Loucy (cell line): ENCODE measurements at regions not wholly inside any gene's neighbourhood (a gene's known extent, or its start where the extent isn't known, plus 50 kb on each side); places are given as distances from the start of the nearest gene placed in this dataset.

Experiments
- H2AFZ ChIP-seq: fragments of 200-600 bp; sonication (generic); 2 replicates; pipeline ENCODE4 v1.6.0; 2016; ENCODE audit warnings: antibody characterized with exemption, mild to moderate bottlenecking, low read length, moderate library complexity
- H3F3A ChIP-seq: fragments of 200-600 bp; 2 replicates; pipeline ENCODE4 v1.6.0; 2016; ENCODE audit warnings: antibody characterized with exemption, low read depth, mild to moderate bottlenecking
- H3K27me3 ChIP-seq: fragments of 200-600 bp; sonication (generic); 2 replicates; pipeline ENCODE4 v1.6.1; 2014; ENCODE audit warnings: low read length, mild to moderate bottlenecking; ENCODE audit not compliant: insufficient read depth, poor library complexity, severe bottlenecking
- H3K36me3 ChIP-seq: fragments of 200-600 bp; sonication (generic); 2 replicates; pipeline ENCODE4 v1.6.1; 2016; ENCODE audit warnings: low read length; ENCODE audit not compliant: insufficient read depth
- H3K4me1 ChIP-seq: fragments of 200-600 bp; sonication (generic); 2 replicates; pipeline ENCODE4 v1.5.1; 2014; ENCODE audit warnings: low read length, mild to moderate bottlenecking; ENCODE audit not compliant: insufficient read depth, poor library complexity, severe bottlenecking
- H3K4me2 ChIP-seq: fragments of 200-600 bp; sonication (generic); 2 replicates; pipeline ENCODE4 v1.6.0; 2014; ENCODE audit warnings: antibody characterized with exemption, low read length, low read depth, mild to moderate bottlenecking; ENCODE audit not compliant: poor library complexity, severe bottlenecking
- H3K4me3 ChIP-seq: fragments of 200-600 bp; sonication (generic); 2 replicates; pipeline ENCODE4 v1.5.1; 2014; ENCODE audit warnings: low read length, mild to moderate bottlenecking, mixed read lengths; ENCODE audit not compliant: poor library complexity, severe bottlenecking
- H3K79me2 ChIP-seq: fragments of 200-600 bp; sonication (generic); 2 replicates; pipeline ENCODE4 v1.6.1; 2014; ENCODE audit warnings: low read length; ENCODE audit not compliant: insufficient read depth
- H3K9ac ChIP-seq: fragments of 200-600 bp; sonication (generic); 2 replicates; pipeline ENCODE4 v1.6.0; 2014; ENCODE audit warnings: mild to moderate bottlenecking, low read depth, low read length, moderate library complexity; ENCODE audit not compliant: poor library complexity, severe bottlenecking
- H3K9me2 ChIP-seq: fragments of 200-600 bp; sonication (generic); replicated peaks from 2 replicates; pipeline ENCODE4 v1.6.1; 2016; ENCODE audit warnings: low read depth, low read length, mixed read lengths
- H3K9me3 ChIP-seq: fragments of 200-600 bp; sonication (generic); 2 replicates; pipeline ENCODE4 v1.6.1; 2014; ENCODE audit warnings: mild to moderate bottlenecking, antibody characterized with exemption, low read length, low read depth; ENCODE audit not compliant: insufficient read depth
- H4K20me1 ChIP-seq: fragments of 200-600 bp; sonication (generic); 2 replicates; pipeline ENCODE4 v1.6.0; 2014; ENCODE audit warnings: antibody characterized with exemption, low read length, mild to moderate bottlenecking; ENCODE audit not compliant: insufficient read depth, poor library complexity, severe bottlenecking
- CTCF ChIP-seq: fragments of 200-600 bp; sonication (generic); conservative IDR thresholded peaks from 2 replicates; pipeline ENCODE4 v1.5.1; 2014; ENCODE audit warnings: mild to moderate bottlenecking, antibody characterized with exemption, low read length
- EZH2phosphoT487 ChIP-seq: fragments of 200-600 bp; IDR thresholded peaks from 2 replicates; pipeline ENCODE4 v1.6.1; 2018; ENCODE audit warnings: antibody characterized with exemption, mild to moderate bottlenecking, moderate library complexity, borderline replicate concordance

GRCh38 chr2:2696325-2696724 lies 365.2 kb upstream of the MYT1L start:
- Histone ChIP-seq H2AFZ (no peak overlapping the region), H3K4me1 (peaks cover 14% of the 10 kb centered on the region), H3K79me2 (no peaks in the 10 kb centered on the region), H3K4me2 (no peak overlapping the region), H3F3A (no peaks in the 10 kb centered on the region), H3K27me3 (no peaks in the 10 kb centered on the region), H4K20me1 (no peaks in the 10 kb centered on the region), H3K9me2 (no peaks in the 10 kb centered on the region), H3K9ac (no peak overlapping the region), H3K36me3 (no peaks in the 10 kb centered on the region), H3K4me3 (no peak overlapping the region), H3K9me3 (no peaks in the 10 kb centered on the region)
- TF ChIP-seq CTCF (no peak), EZH2phosphoT487 (no peak)

GRCh38 chr2:2694746-2695145 lies 363.7 kb upstream of the MYT1L start:
- TF ChIP-seq CTCF (no peak), EZH2phosphoT487 (no peak)
- Histone ChIP-seq H3K9ac (no peak overlapping the region), H3K4me2 (no peak overlapping the region), H3K4me1 (peaks cover 29% of the 10 kb centered on the region), H3K9me2 (no peaks in the 10 kb centered on the region), H2AFZ (no peak overlapping the region), H4K20me1 (no peaks in the 10 kb centered on the region), H3K9me3 (no peaks in the 10 kb centered on the region), H3K4me3 (no peak overlapping the region), H3F3A (no peaks in the 10 kb centered on the region), H3K27me3 (no peaks in the 10 kb centered on the region), H3K79me2 (no peaks in the 10 kb centered on the region), H3K36me3 (no peaks in the 10 kb centered on the region)

- H3K4me3 ChIP-seq, result no peak overlapping the region
- H3K79me2 ChIP-seq, result no peaks in the 10 kb centered on the region
- no peaks in the 10 kb centered on the region for H3K36me3 ChIP-seq
- no peak overlapping the region for H3K9ac ChIP-seq
- no peaks in the 10 kb centered on the region for H3K9me2 ChIP-seq
- no peaks in the 10 kb centered on the region for H3K27me3 ChIP-seq
- H3F3A ChIP-seq, result no peaks in the 10 kb centered on the region
- H3K4me2 ChIP-seq, result no peak overlapping the region
- TF ChIP-seq EZH2phosphoT487 (no peak), CTCF (no peak)
- H3K4me1 ChIP-seq, result peaks cover 41% of the 10 kb centered on the region
- no peaks in the 10 kb centered on the region for H3K9me3 ChIP-seq
- no peaks in the 10 kb centered on the region for H4K20me1 ChIP-seq
- H2AFZ ChIP-seq, result no peak overlapping the region
Measured at GRCh38 chr2:2692599-2693389, 361.7 kb upstream of the MYT1L start.
